Suprapubic skin (tissue), 4 donors: ENCODE measurements at regions not wholly inside any gene's neighbourhood (a gene's known extent, or its start where the extent isn't known, plus 50 kb on each side); places are given as distances from the start of the nearest gene placed in this dataset.

ENCODE experiments used
- DNase-seq, 2 donors: peaks; one replicate each; pipeline ENCODE4 v3.0.0-alpha.2; 2019; ENCODE audit warnings: low spot score in 2 of 2
- H3K27ac ChIP-seq: fragments of 200-600 bp; sonication (generic); one replicate; pipeline ENCODE4 v1.5.1; 2019
- H3K27me3 ChIP-seq: fragments of 200-600 bp; sonication (generic); one replicate; pipeline ENCODE4 v1.5.1; 2019
- H3K36me3 ChIP-seq: fragments of 200-600 bp; sonication (generic); one replicate; pipeline ENCODE4 v1.5.1; 2019
- H3K4me1 ChIP-seq: fragments of 200-600 bp; sonication (generic); one replicate; pipeline ENCODE4 v1.5.1; 2019
- H3K4me3 ChIP-seq: fragments of 200-600 bp; sonication (generic); one replicate; pipeline ENCODE4 v1.5.1; 2019; ENCODE audit warnings: mild to moderate bottlenecking
- H3K9me3 ChIP-seq: fragments of 200-600 bp; sonication (generic); one replicate; pipeline ENCODE4 v1.5.1; 2019
- CTCF ChIP-seq, 2 donors: fragments of 200-600 bp in 1 of 2; fragments of 450-650 bp in 1 of 2; sonication (generic) in 1 of 2; IDR thresholded peaks; one replicate each; pipeline ENCODE4 v1.5.1; 2016 to 2019; ENCODE audit warnings: antibody characterized with exemption in 2 of 2, mild to moderate bottlenecking in 1 of 2, moderate library complexity in 1 of 2
- EP300 ChIP-seq: sonication (generic); formaldehyde crosslinking; IDR thresholded peaks from one replicate; pipeline ENCODE4 v1.6.1; 2017; ENCODE audit warnings: antibody characterized with exemption
- POLR2A ChIP-seq, 2 donors: fragments of 450-650 bp; IDR thresholded peaks; one replicate each; pipeline ENCODE4 v1.6.1; 2017; ENCODE audit warnings: antibody characterized with exemption in 2 of 2, mild to moderate bottlenecking in 2 of 2, moderate library complexity in 2 of 2
- POLR2AphosphoS5 ChIP-seq, 3 donors: sonication (generic); formaldehyde crosslinking; IDR thresholded peaks; one replicate each; pipeline ENCODE4 v1.6.1; 2017; ENCODE audit warnings: antibody characterized with exemption in 3 of 3
- WGBS: methylation state at CpG from one replicate; pipeline ENCODE4 v1.1.5; 2018; 5-methylcytosine and 5-hydroxymethylcytosine counted together

GRCh38 chr3:40845916-40846315 is 321.2 kb downstream of the ZNF621 start:
- no peaks in the 10 kb centered on the region for H3K36me3 ChIP-seq
- 75% methylated on average over 1 of the region's 1 CpG for WGBS
- no peaks in the 10 kb centered on the region for H3K27me3 ChIP-seq

GRCh38 chr3:40846451-40846850 is 321.7 kb downstream of the ZNF621 start:
- H3K4me3 ChIP-seq: no peak overlapping the region
- no peaks in the 10 kb centered on the region for H3K4me1 ChIP-seq
- no peak overlapping the region for H3K27ac ChIP-seq
- no peaks in the 10 kb centered on the region for H3K36me3 ChIP-seq
- 83% methylated on average over 1 of the region's 1 CpG for WGBS
- no peaks in the 10 kb centered on the region for H3K27me3 ChIP-seq
- H3K9me3 ChIP-seq: no peaks in the 10 kb centered on the region
- TF ChIP-seq CTCF (IDR thresholded peaks at IDR 0.05) (no peak), POLR2AphosphoS5 (IDR thresholded peaks at IDR 0.05) (no peak), POLR2A (IDR thresholded peaks at IDR 0.05) (no peak), EP300 (no peak)
- DNase-seq: no peak

More at GRCh38 chr3:40845916-40846315, 321.2 kb downstream of the ZNF621 start:
- DNase-seq: no peak
- Histone ChIP-seq H3K4me3 (no peak overlapping the region), H3K9me3 (no peaks in the 10 kb centered on the region), H3K27ac (no peak overlapping the region), H3K4me1 (no peaks in the 10 kb centered on the region)
- TF ChIP-seq POLR2A (IDR thresholded peaks at IDR 0.05) (no peak), POLR2AphosphoS5 (IDR thresholded peaks at IDR 0.05) (no peak), CTCF (IDR thresholded peaks at IDR 0.05) (no peak), EP300 (no peak)

- Histone ChIP-seq H3K9me3 (no peaks in the 10 kb centered on the region), H3K36me3 (no peaks in the 10 kb centered on the region), H3K4me3 (no peak overlapping the region), H3K4me1 (no peaks in the 10 kb centered on the region), H3K27ac (no peak overlapping the region), H3K27me3 (no peaks in the 10 kb centered on the region)
- TF ChIP-seq POLR2AphosphoS5 (IDR thresholded peaks at IDR 0.05) (no peak), POLR2A (IDR thresholded peaks at IDR 0.05) (no peak), CTCF (IDR thresholded peaks at IDR 0.05) (no peak), EP300 (no peak)
- 63% methylated on average over 6 of the region's 6 CpGs for WGBS
- DNase-seq: no peak
These were observed 322.8 kb downstream of the ZNF621 start for GRCh38 chr3:40847551-40847992.

GRCh38 chr3:40848421-40848820 is 323.7 kb downstream of the ZNF621 start:
- no peak for DNase-seq
- no peak overlapping the region for H3K4me3 ChIP-seq
- no peak overlapping the region for H3K27ac ChIP-seq
- TF ChIP-seq EP300: no peak
- TF ChIP-seq POLR2AphosphoS5 (IDR thresholded peaks at IDR 0.05): no peak
- no peak for TF ChIP-seq CTCF (IDR thresholded peaks at IDR 0.05)
- TF ChIP-seq POLR2A (IDR thresholded peaks at IDR 0.05): no peak
- H3K4me1 ChIP-seq: no peaks in the 10 kb centered on the region
- no peaks in the 10 kb centered on the region for H3K36me3 ChIP-seq
- 93% methylated on average over 2 of the region's 2 CpGs for WGBS
- H3K27me3 ChIP-seq: no peaks in the 10 kb centered on the region
- no peaks in the 10 kb centered on the region for H3K9me3 ChIP-seq

GRCh38 chr3:40850861-40851260 is 326.1 kb downstream of the ZNF621 start:
- no peaks in the 10 kb centered on the region for H3K27me3 ChIP-seq
- H3K27ac ChIP-seq: no peak overlapping the region
- no peaks in the 10 kb centered on the region for H3K9me3 ChIP-seq
- no peak for DNase-seq
- H3K36me3 ChIP-seq: no peaks in the 10 kb centered on the region
- TF ChIP-seq POLR2A (IDR thresholded peaks at IDR 0.05) (no peak), POLR2AphosphoS5 (IDR thresholded peaks at IDR 0.05) (no peak), EP300 (no peak), CTCF (IDR thresholded peaks at IDR 0.05) (no peak)
- no peak overlapping the region for H3K4me3 ChIP-seq
- no peaks in the 10 kb centered on the region for H3K4me1 ChIP-seq
- WGBS: 73% methylated on average over 4 of the region's 4 CpGs
